ENCODE measurements at regions not wholly inside any gene's neighbourhood (a gene's known extent, or its start where the extent isn't known, plus 50 kb on each side); places are given as distances from the start of the nearest gene placed in this dataset.

DNA sequence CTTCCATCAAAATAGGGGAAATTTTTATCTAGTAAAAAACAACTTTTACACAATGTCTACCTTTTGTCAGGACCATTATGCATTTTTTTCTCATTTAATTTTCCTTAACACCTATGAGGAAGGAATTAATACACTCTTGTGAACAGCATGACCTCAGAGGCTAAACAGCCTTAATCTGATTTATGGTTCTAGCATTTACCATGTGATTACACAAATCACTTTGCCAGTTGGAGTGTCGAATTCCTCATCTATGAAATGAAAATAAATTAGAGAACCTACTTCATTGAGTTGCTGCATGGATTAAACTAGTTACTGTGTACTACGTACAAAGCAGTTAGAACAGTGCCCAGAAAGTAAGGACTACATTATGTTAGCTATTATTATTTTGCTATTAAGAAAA is 187.7 kb upstream of the MPDZ start:
- intact Hi-C loops (cut with DNase I): no loop called here

DNA sequence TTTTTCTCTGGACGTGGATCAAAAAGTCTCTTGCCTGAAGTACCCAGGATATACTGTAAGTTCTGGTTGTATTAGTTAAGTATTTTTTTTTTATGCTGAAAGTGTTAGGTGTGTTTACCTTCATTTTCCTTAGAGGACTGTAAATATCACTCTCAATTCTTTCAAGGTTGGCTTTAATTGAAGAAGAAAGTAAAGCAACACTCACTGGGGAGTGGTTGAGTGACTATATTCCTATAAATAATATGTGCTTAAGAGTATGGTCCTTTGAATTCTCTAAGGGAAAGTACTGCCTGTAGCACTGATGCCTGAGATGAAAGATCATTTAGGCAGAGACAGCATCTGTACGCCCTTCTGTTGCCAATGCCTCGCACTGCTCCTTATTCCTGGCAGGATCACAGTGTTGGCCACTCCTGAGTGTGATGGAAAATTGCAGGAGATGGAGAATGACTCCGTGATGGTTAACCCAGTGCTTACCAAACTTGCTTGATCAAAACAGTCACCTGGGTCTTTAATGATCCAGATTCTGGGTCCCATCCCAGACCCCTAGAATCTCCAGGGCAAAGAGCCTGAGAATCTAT is 182.0 kb upstream of the MPDZ start:
- Histone ChIP-seq H3K4me3 (no peak overlapping the region), H3K27me3 (no peaks in the 10 kb centered on the region), H3K36me3 (no peaks in the 10 kb centered on the region), H3K4me1 (ENCODE audit: insufficient read depth) (no peaks in the 10 kb centered on the region), H3K9me3 (no peaks in the 10 kb centered on the region), H3K27ac (no peak overlapping the region)
- no peak for DNase-seq
- WGBS, 3 donors: 73 to 82% (median 79%) methylated on average over 4 of the region's 4 CpGs
- intact Hi-C loops (cut with DNase I): no loop called here
- TF ChIP-seq, protein P1, sequence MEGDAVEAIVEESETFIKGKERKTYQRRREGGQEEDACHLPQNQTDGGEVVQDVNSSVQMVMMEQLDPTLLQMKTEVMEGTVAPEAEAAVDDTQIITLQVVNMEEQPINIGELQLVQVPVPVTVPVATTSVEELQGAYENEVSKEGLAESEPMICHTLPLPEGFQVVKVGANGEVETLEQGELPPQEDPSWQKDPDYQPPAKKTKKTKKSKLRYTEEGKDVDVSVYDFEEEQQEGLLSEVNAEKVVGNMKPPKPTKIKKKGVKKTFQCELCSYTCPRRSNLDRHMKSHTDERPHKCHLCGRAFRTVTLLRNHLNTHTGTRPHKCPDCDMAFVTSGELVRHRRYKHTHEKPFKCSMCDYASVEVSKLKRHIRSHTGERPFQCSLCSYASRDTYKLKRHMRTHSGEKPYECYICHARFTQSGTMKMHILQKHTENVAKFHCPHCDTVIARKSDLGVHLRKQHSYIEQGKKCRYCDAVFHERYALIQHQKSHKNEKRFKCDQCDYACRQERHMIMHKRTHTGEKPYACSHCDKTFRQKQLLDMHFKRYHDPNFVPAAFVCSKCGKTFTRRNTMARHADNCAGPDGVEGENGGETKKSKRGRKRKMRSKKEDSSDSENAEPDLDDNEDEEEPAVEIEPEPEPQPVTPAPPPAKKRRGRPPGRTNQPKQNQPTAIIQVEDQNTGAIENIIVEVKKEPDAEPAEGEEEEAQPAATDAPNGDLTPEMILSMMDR (IDR thresholded peaks at IDR 0.05): no peak
- TF ChIP-seq EP300 (IDR thresholded peaks at IDR 0.05) (no peak), POLR2A (IDR thresholded peaks at IDR 0.05) (no peak)

More for the DNA sequence above, 187.7 kb upstream of the MPDZ start:
- no peak overlapping the region for H3K4me3 ChIP-seq
- 25 to 39% (median 37%) methylated on average over 2 of the region's 2 CpGs for WGBS, 3 donors
- peaks cover 1% of the 10 kb centered on the region for H3K4me1 ChIP-seq (ENCODE audit: insufficient read depth)
- no peaks in the 10 kb centered on the region for H3K36me3 ChIP-seq
- no peaks in the 10 kb centered on the region for H3K27me3 ChIP-seq
- no peak for DNase-seq
- no peak overlapping the region for H3K27ac ChIP-seq
- TF ChIP-seq POLR2A (IDR thresholded peaks at IDR 0.05) (no peak), EP300 (IDR thresholded peaks at IDR 0.05) (no peak)
- TF ChIP-seq, protein P1 (IDR thresholded peaks at IDR 0.05): no peak
- H3K9me3 ChIP-seq: no peaks in the 10 kb centered on the region

DNA sequence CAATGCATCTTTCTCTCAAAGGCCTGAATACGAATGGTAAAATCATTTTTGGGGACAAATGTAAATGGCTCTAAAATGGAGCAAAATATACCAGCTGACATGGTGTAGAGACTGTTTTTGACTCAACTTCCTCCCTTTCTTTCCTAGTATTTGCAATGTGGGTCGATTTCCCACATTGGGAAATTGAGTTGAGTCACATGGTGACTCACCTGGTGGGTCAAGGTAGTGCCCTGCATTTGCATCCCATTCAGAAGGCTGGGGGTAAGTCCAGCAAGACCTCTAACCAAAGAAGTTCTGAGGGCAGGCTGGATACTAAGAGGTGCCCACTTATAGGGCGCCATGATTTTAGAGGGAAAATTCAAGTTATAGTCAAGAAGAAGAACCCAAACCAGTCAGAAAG is 179.6 kb upstream of the MPDZ start:
- H3K9me3 ChIP-seq: no peaks in the 10 kb centered on the region
- no peaks in the 10 kb centered on the region for H3K36me3 ChIP-seq
- intact Hi-C loops (cut with DNase I): no loop called here
- TF ChIP-seq EP300 (IDR thresholded peaks at IDR 0.05) (no peak), POLR2A (IDR thresholded peaks at IDR 0.05) (no peak)
- TF ChIP-seq, protein P1 (IDR thresholded peaks at IDR 0.05): no peak
- H3K4me1 ChIP-seq (ENCODE audit: insufficient read depth): no peaks in the 10 kb centered on the region
- no peak overlapping the region for H3K4me3 ChIP-seq
- 60 to 95% (median 64%) methylated on average over 3 of the region's 3 CpGs for WGBS, 3 donors
- no peak overlapping the region for H3K27ac ChIP-seq
- DNase-seq: no peak
- H3K27me3 ChIP-seq: no peaks in the 10 kb centered on the region

DNA sequence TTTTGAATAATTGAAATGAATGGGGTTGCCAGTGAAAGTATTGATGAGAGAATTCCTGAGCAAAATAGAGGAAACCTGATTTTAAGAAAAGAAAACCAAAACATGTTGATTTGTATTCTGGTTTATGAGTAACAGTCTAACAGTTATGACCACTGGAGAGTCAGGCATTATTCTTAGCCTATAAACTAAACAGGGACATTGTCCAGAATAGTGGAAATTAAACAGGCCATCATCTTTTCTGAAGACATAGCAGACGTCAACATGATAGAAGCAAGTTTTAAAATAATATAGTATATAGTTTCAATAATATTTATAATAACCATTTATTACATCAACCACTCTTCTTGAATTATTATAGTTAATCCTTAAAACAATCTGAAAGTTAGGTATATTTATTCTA is 178.3 kb upstream of the MPDZ start:
- Histone ChIP-seq H3K27ac (no peak overlapping the region), H3K4me3 (no peak overlapping the region), H3K27me3 (no peaks in the 10 kb centered on the region), H3K4me1 (ENCODE audit: insufficient read depth) (no peaks in the 10 kb centered on the region), H3K9me3 (no peaks in the 10 kb centered on the region), H3K36me3 (no peaks in the 10 kb centered on the region)
- TF ChIP-seq, protein P1 (IDR thresholded peaks at IDR 0.05): no peak
- TF ChIP-seq EP300 (IDR thresholded peaks at IDR 0.05): no peak
- TF ChIP-seq POLR2A (IDR thresholded peaks at IDR 0.05): no peak
- 89 to 96% (median 91%) methylated on average over 1 of the region's 1 CpG for WGBS, 3 donors
- no peak for DNase-seq
- intact Hi-C loops (cut with DNase I): no loop called here
